ENCODE measurements at regions not wholly inside any gene's neighbourhood (a gene's known extent, or its start where the extent isn't known, plus 50 kb on each side); places are given as distances from the start of the nearest gene placed in this dataset.
"Not testable (repeated sequence)": the region's sequence is repeated elsewhere in the genome, so short reads cannot be mapped to it uniquely, and the experiment has no call there.

GRCh38 chr15:78708713-78709260 lies 67.8 kb upstream of the CHRNB4 start:
- H3K27ac Mint-ChIP-seq, result no peak overlapping the region
- no peaks in the 10 kb centered on the region for H3K9me3 Mint-ChIP-seq
- H3K36me3 Mint-ChIP-seq (ENCODE audit: low read depth), result no peaks in the 10 kb centered on the region
- ChIA-PET POLR2A (no interaction called here), CTCF (interaction anchor here (0.6 to 6.7 kb wide), 13 partner anchors 14 to 110 kb away, joined by 3 to 61 read pairs (median 8); partner anchors contain the start of gene CHRNB4)
- peaks cover 22% of the 10 kb centered on the region for H3K27me3 Mint-ChIP-seq
- ATAC-seq (no peak), DNase-seq (no peak)
- H3K4me1 Mint-ChIP-seq (ENCODE audit: low read depth), result peaks cover 6% of the 10 kb centered on the region
- TF ChIP-seq, protein P1, sequence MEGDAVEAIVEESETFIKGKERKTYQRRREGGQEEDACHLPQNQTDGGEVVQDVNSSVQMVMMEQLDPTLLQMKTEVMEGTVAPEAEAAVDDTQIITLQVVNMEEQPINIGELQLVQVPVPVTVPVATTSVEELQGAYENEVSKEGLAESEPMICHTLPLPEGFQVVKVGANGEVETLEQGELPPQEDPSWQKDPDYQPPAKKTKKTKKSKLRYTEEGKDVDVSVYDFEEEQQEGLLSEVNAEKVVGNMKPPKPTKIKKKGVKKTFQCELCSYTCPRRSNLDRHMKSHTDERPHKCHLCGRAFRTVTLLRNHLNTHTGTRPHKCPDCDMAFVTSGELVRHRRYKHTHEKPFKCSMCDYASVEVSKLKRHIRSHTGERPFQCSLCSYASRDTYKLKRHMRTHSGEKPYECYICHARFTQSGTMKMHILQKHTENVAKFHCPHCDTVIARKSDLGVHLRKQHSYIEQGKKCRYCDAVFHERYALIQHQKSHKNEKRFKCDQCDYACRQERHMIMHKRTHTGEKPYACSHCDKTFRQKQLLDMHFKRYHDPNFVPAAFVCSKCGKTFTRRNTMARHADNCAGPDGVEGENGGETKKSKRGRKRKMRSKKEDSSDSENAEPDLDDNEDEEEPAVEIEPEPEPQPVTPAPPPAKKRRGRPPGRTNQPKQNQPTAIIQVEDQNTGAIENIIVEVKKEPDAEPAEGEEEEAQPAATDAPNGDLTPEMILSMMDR (IDR thresholded peaks at IDR 0.05), result no peak
- intact Hi-C loops (cut with micrococcal nuclease), result loop anchor here (2.0 to 10.0 kb wide), 3 partner anchors 71 to 384 kb away; no protein-coding TSS in a partner anchor
- no peak overlapping the region for H3K4me3 Mint-ChIP-seq

GRCh38 chr15:78706481-78707235 lies 65.6 kb upstream of the CHRNB4 start:
- POLR2A ChIA-PET; H3K36me3 Mint-ChIP-seq (ENCODE audit: low read depth); ATAC-seq; H3K27ac Mint-ChIP-seq; H3K4me1 Mint-ChIP-seq (ENCODE audit: low read depth); H3K4me3 Mint-ChIP-seq; H3K9me3 Mint-ChIP-seq: not testable (repeated sequence)
- intact Hi-C loops (cut with micrococcal nuclease), result loop anchor here (5.0 to 10.0 kb wide), 2 partner anchors 69 to 382 kb away; no protein-coding TSS in a partner anchor
- H3K27me3 Mint-ChIP-seq, result peaks cover 24% of the 10 kb centered on the region
- CTCF ChIA-PET, result interaction anchor here (1.2 to 6.7 kb wide), 2 partner anchors 68 to 89 kb away, joined by 3 to 61 read pairs; partner anchors contain the start of gene CHRNB4
- peak; percentile 15 for DNase-seq

GRCh38 chr15:78703334-78704056 lies 62.5 kb upstream of the CHRNB4 start:
- H3K27ac Mint-ChIP-seq; DNase-seq; POLR2A ChIA-PET; H3K36me3 Mint-ChIP-seq (ENCODE audit: low read depth); H3K4me3 Mint-ChIP-seq; ATAC-seq; H3K4me1 Mint-ChIP-seq (ENCODE audit: low read depth); H3K9me3 Mint-ChIP-seq: not testable (repeated sequence)
- peaks cover 19% of the 10 kb centered on the region for H3K27me3 Mint-ChIP-seq
- CTCF ChIA-PET, result interaction anchor here (1.1 to 1.2 kb wide), 2 partner anchors 65 kb away, joined by 3 to 4 read pairs; no protein-coding TSS in a partner anchor
- intact Hi-C loops (cut with micrococcal nuclease), result loop anchor here (10.0 kb wide), 1 partner anchor 379 kb away; no protein-coding TSS in a partner anchor

GRCh38 chr15:78702609-78703333 lies 61.8 kb upstream of the CHRNB4 start:
- CTCF ChIA-PET, result interaction anchor here (1.2 kb wide), 1 partner anchor 64 kb away, joined by 4 read pairs; no protein-coding TSS in a partner anchor
- H3K9me3 Mint-ChIP-seq, result no peaks in the 10 kb centered on the region
- intact Hi-C loops (cut with micrococcal nuclease), result loop anchor here (10.0 kb wide), 1 partner anchor 378 kb away; no protein-coding TSS in a partner anchor

DNA sequence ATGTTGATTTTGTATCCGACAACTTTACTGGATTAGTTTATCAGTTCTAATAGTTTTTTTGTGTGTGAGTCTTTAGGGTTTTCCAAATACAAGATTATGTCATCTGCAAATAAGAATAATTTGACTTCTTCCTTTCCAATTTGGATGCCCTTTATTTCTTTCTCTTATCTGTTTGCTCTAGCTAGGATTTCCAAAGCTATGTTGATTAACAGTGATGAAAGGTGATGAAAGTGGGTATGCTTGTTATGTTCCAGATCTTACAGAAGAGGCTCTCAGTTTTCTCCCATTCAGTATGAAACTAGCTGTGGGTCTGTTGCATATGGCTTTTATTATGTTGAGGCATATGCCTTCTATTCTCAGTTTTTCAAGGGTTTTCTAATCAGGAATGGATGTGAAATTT lies 56.4 kb upstream of the CHRNB4 start:
- ChIA-PET CTCF (interaction anchor here (3.3 kb wide), 1 partner anchor 59 kb away, joined by 13 read pairs; no protein-coding TSS in a partner anchor), POLR2A (no interaction called here)
- no peaks in the 10 kb centered on the region for H3K9me3 Mint-ChIP-seq
- H3K36me3 Mint-ChIP-seq (ENCODE audit: low read depth), result no peaks in the 10 kb centered on the region
- TF ChIP-seq, protein P1 (IDR thresholded peaks at IDR 0.05), result no peak
- intact Hi-C loops (cut with micrococcal nuclease), result no loop called here
- H3K27me3 Mint-ChIP-seq, result peaks cover 2% of the 10 kb centered on the region
- no peak overlapping the region for H3K4me3 Mint-ChIP-seq
- DNase-seq (no peak), ATAC-seq (no peak)
- no peak overlapping the region for H3K27ac Mint-ChIP-seq
- H3K4me1 Mint-ChIP-seq (ENCODE audit: low read depth), result no peaks in the 10 kb centered on the region

More at GRCh38 chr15:78702609-78703333, 61.8 kb upstream of the CHRNB4 start:
- Mint-ChIP-seq H3K4me3 (no peak overlapping the region), H3K27me3 (peaks cover 19% of the 10 kb centered on the region), H3K27ac (no peak overlapping the region), H3K4me1 (ENCODE audit: low read depth) (peaks cover 6% of the 10 kb centered on the region), H3K36me3 (ENCODE audit: low read depth) (no peaks in the 10 kb centered on the region)
- TF ChIP-seq, protein P1 (IDR thresholded peaks at IDR 0.05), result no peak
- ATAC-seq (no peak), DNase-seq (no peak)
- POLR2A ChIA-PET, result no interaction called here
